COR-L47 (cell line): ENCODE measurements at regions not wholly inside any gene's neighbourhood (a gene's known extent, or its start where the extent isn't known, plus 50 kb on each side); places are given as distances from the start of the nearest gene placed in this dataset.

Source experiments
- DNase-seq: peaks from one replicate; lab custom pipeline; 2025; lab: John Stamatoyannopoulos, UW

- no peak for DNase-seq
Measured at GRCh38 chr22:27420195-27420816, 381.2 kb downstream of the MN1 start.

- peak; percentile 38 for DNase-seq
Measured at GRCh38 chr22:27420817-27421361, 380.7 kb downstream of the MN1 start.

GRCh38 chr22:27422442-27422841 is 379.1 kb downstream of the MN1 start:
- no peak for DNase-seq

GRCh38 chr22:27424319-27424718 is 377.2 kb downstream of the MN1 start:
- no peak for DNase-seq

- DNase-seq: no peak
Measured at GRCh38 chr22:27429476-27429875, 372.1 kb downstream of the MN1 start.

GRCh38 chr22:27431081-27431480 is 370.5 kb downstream of the MN1 start:
- no peak for DNase-seq

GRCh38 chr22:27431896-27432295 is 369.7 kb downstream of the MN1 start:
- no peak for DNase-seq

GRCh38 chr22:27433099-27433498 is 368.5 kb downstream of the MN1 start:
- DNase-seq: no peak

GRCh38 chr22:27433585-27434190 is 367.9 kb downstream of the MN1 start:
- DNase-seq: no peak

- no peak for DNase-seq
Measured at GRCh38 chr22:27434898-27435297, 366.7 kb downstream of the MN1 start.

GRCh38 chr22:27435844-27436576 is 365.5 kb downstream of the MN1 start:
- DNase-seq: no peak

- DNase-seq: no peak
Measured at GRCh38 chr22:27436591-27436990, 365.0 kb downstream of the MN1 start.

- no peak for DNase-seq
Measured at GRCh38 chr22:27437570-27437969, 364.0 kb downstream of the MN1 start.

- peak; percentile 82 for DNase-seq
Measured at GRCh38 chr22:27438271-27438980, 363.1 kb downstream of the MN1 start.

GRCh38 chr22:27439131-27439530 is 362.4 kb downstream of the MN1 start:
- DNase-seq: no peak

GRCh38 chr22:27440304-27440865 is 361.2 kb downstream of the MN1 start:
- DNase-seq: no peak

- no peak for DNase-seq
Measured at GRCh38 chr22:27441706-27442475, 359.7 kb downstream of the MN1 start.

GRCh38 chr22:27443306-27443705 is 358.2 kb downstream of the MN1 start:
- DNase-seq: no peak

GRCh38 chr22:27445881-27446280 is 355.7 kb downstream of the MN1 start:
- DNase-seq: no peak

- DNase-seq: no peak
Measured at GRCh38 chr22:27447289-27447688, 354.3 kb downstream of the MN1 start.

- no peak for DNase-seq
Measured at GRCh38 chr22:27450448-27450847, 351.1 kb downstream of the MN1 start.
